PC-9 (cell line): ENCODE measurements at regions not wholly inside any gene's neighbourhood (a gene's known extent, or its start where the extent isn't known, plus 50 kb on each side); places are given as distances from the start of the nearest gene placed in this dataset.

ENCODE experiments used
- EZH2 ChIP-seq: fragments of 200-600 bp; sonication (generic); IDR thresholded peaks from 2 replicates; pipeline ENCODE4 v1.8.0; 2017; ENCODE audit warnings: antibody characterized with exemption, low read depth
- TF ChIP-seq, protein P1 (sequence below): fragments of 200-600 bp; sonication (generic); conservative IDR thresholded peaks from 2 replicates; pipeline ENCODE4 v1.6.1; 2017; ENCODE audit warnings: mixed run types, antibody characterized with exemption, mild to moderate bottlenecking, moderate library complexity

DNA sequence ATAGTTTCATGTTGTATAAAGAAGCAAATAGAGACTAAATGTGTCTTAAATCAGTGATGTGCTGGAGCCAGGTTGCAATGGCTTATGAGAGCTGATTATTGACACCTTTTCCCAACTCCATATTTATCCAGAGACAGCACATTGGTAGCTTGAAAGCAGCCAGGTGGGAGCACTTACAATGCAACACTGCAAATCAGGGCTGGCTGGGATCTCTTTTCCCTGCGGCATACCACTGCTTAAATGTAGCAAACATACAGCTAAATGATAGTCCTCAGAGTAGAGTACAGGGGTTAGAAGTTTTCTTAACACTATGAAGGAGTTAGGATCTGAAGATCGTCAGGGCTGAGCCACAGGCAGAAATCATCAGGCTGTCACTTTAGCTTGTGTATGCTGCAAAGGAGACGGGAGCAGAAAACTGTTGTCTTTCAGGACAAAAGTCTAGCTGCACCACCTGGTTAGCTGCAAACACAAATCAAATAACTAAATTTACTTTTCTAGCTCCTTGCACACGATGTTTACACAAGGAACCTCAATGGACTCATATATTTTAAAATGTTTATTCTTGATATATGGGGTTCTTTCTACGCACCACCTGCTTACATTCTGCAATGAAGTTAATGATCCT, 527.3 kb downstream of the TLL1 start:
- TF ChIP-seq, protein P1, sequence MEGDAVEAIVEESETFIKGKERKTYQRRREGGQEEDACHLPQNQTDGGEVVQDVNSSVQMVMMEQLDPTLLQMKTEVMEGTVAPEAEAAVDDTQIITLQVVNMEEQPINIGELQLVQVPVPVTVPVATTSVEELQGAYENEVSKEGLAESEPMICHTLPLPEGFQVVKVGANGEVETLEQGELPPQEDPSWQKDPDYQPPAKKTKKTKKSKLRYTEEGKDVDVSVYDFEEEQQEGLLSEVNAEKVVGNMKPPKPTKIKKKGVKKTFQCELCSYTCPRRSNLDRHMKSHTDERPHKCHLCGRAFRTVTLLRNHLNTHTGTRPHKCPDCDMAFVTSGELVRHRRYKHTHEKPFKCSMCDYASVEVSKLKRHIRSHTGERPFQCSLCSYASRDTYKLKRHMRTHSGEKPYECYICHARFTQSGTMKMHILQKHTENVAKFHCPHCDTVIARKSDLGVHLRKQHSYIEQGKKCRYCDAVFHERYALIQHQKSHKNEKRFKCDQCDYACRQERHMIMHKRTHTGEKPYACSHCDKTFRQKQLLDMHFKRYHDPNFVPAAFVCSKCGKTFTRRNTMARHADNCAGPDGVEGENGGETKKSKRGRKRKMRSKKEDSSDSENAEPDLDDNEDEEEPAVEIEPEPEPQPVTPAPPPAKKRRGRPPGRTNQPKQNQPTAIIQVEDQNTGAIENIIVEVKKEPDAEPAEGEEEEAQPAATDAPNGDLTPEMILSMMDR: no peak
- no peak for TF ChIP-seq EZH2
